HG03558 (cell line): ENCODE measurements at regions not wholly inside any gene's neighbourhood (a gene's known extent, or its start where the extent isn't known, plus 50 kb on each side); places are given as distances from the start of the nearest gene placed in this dataset.
"Not testable (repeated sequence)": the region's sequence is repeated elsewhere in the genome, so short reads cannot be mapped to it uniquely, and the experiment has no call there.

Source experiments
- ATAC-seq: cut with Tn5 transposase; IDR thresholded peaks from one replicate; pipeline ENCODE4 v1.9.1; 2021; ENCODE audit warnings: moderate number of reproducible peaks; ENCODE audit not compliant: unreplicated experiment; ENCODE audit errors: extremely low read depth

- ATAC-seq = no peak
Measured at GRCh38 chr3:24683090-24683489, 188.4 kb upstream of the THRB start.

DNA sequence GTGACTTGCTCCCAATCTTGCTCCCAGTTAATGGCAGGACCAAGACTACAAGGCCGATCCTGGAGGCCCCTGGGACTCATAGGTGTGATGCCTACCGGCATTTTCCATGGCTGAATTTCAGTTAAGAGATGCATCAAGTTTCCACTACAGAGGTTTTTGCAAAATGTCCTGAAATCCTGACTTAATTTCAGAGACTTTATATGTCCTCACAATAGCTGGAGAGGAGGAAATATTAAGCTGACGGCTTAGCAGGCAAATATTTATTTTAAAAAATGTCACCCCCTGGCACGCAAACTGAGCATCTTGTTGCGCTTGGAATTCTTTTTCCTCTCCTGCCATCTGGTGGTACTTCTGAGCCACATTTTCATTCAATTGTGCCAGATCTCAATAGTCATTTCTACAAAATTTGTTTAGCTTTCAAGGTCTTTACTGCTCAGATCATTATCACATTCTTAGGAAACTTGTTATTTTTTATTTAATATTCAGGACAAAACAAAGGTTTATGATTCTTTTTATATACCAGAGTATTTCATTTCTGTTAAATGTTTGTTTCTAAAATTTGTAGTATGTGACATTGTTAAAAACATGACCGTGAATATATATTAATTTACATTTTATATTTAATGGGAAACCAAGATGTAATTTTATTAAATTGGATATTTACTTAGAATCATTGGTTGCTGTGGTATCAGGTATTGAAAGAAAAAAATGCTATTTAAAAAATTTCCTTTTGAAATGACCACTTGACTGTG lies 189.2 kb upstream of the THRB start:
- no peak for ATAC-seq

DNA sequence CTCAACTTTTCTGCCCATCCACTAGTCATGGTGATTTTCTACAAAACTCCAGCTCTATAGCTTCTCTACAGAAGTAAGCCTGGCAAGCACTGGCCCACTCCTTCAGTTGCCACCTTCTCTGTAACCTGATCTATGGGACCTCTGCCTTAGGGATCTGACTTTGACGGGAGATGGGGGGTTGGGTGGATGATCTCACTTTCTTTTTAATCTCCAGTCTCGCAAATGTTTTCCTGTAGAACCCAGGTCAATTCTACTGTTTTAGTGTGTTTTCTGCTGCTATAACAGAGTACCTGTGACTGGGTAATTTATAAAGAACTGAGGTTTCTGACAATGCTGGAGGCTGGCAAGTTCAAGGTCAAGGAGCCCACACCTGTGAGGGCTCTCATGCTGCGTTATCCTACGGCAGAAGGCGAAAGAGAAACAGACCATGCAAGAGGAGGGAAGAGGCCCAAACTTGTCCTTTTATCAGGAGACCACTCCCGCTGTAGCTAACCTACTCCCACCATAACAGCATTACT lies 189.9 kb upstream of the THRB start:
- ATAC-seq = no peak

DNA sequence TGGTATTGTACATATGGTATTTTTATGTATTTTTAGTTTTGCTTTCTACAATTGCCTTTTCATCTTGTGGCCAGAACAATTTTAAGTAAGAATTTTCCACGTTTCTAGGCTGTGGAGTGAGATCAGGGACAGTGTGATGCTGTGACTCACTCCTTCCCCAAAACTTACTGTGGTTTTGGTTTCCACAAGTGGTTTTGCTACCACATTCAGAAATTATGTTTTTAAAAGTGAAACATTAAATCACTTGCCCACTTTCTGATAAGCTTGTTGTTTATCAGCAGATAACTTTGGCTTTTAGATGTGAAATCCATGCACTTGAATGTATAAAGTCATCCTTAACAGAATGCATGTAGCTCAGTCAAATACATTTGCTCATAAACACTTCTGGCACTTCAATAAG lies 192.2 kb upstream of the THRB start:
- no peak for ATAC-seq

DNA sequence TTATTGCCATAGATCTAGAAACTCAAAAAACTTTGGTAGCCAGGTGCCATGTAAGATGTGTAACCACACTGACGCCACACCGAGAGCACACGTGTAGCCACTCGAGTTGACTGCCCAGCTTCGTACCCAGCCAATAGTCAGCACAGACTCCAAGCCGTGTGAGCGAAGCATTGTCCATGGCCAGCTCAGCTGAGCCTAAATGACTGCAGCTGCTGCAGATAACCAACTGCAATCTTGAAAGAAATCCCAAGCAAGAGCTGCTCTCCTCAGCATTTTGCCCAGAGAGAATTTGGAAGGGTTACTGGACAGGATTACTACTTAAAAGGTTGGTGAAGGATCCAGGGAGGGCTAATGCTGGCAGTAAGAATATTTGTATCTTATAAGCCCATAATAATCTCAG lies 193.0 kb upstream of the THRB start:
- ATAC-seq = no peak

GRCh38 chr3:24688446-24689148 lies 193.9 kb upstream of the THRB start:
- no peak for ATAC-seq

DNA sequence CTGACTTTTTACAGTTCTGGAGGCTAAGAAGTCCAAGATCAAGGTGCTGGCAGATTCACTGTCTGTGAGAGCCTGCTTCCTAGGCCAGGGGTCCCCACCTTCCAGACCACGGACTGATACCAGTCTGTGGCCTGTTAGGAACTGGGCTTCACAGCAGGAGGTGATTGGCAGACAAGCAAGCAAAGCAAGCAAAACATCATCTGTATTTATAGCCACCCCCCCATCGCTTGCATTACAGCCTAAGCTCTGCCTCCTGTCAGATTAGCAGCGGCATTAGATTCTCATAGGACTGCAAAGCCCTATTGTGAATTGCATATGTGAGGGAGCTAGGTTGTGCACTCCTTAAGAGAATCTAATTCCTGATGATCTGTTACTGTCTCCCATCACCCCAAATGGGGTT lies 194.7 kb upstream of the THRB start:
- ATAC-seq = no peak

DNA sequence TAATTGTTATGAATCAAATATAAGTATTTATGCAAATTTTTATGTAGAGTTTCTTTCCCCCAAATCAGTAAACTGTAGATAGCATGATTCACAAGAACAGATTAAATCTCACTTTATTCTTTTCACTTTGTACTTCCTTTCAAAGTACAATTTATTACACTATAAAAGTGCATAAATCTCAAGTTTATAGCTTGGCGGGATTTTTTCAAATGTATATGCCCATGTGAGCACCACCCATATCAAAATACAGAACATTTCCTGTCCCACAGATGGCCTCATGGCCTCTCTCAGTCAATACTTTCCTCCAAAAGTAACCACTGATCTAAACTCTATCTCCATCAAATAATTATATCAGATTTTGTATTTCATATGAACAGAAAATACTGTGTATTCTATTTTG lies 196.1 kb upstream of the THRB start:
- no peak for ATAC-seq

GRCh38 chr3:24699078-24699477 lies 204.4 kb upstream of the THRB start:
- ATAC-seq = not testable (repeated sequence)

DNA sequence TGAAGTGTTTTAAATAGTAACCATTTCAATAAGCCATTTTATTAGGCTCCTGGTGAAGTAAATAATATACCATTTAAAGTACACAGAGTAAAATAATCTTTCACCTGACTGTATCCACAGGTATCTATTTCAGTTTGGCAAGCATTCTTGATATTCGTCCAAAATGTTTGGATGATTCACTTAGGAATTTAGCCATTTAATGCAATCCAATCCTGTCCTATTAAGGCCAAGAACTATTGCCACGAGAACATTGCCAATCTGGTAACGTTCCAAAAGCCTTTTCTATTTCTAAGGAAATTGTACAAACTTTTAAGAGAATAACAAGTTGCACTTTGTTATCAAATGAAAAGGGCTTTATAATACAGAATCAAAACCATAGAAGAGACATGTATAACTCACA lies 209.8 kb upstream of the THRB start:
- no peak for ATAC-seq

DNA sequence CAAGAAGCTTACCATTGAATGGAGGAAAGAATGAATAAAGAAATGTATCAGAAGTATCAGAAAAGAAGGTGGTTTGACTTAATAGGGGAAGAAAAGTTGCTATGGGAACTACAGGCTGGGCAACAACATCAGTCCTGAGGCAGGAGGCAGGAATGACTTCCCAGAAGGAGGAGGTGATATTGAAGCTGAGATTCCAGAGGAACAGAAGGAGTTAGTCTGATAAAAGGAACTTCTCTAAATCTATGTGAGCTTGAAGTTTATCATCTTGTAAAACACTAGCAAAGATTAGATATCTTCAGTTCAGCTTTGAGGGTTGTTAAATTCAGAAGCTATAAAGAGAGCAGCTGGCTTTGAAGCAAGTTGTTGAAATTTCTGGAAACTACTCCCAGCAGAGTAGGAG lies 213.3 kb upstream of the THRB start:
- no peak for ATAC-seq

GRCh38 chr3:24709956-24710355 lies 215.3 kb upstream of the THRB start:
- ATAC-seq = no peak

DNA sequence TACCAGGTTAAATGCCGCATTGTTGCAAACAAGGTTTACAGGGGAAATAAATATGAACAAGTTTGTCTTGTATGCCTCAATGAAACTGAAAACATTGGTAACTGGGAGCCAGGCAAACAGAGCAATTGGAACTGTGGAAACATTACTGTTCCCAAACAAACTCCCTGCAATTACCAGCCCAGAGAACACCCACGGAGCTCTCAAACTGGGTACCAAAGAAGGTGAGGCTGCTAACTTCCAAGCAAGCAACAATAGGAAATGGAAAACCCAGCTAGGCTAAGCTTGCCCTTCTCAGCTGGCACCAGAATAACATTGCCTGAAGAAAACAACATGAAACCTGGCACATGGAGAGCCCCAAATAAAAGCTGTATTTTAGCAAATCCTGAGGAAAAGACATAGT lies 218.9 kb upstream of the THRB start:
- ATAC-seq = no peak

GRCh38 chr3:24714436-24714835 lies 219.8 kb upstream of the THRB start:
- ATAC-seq = no peak

DNA sequence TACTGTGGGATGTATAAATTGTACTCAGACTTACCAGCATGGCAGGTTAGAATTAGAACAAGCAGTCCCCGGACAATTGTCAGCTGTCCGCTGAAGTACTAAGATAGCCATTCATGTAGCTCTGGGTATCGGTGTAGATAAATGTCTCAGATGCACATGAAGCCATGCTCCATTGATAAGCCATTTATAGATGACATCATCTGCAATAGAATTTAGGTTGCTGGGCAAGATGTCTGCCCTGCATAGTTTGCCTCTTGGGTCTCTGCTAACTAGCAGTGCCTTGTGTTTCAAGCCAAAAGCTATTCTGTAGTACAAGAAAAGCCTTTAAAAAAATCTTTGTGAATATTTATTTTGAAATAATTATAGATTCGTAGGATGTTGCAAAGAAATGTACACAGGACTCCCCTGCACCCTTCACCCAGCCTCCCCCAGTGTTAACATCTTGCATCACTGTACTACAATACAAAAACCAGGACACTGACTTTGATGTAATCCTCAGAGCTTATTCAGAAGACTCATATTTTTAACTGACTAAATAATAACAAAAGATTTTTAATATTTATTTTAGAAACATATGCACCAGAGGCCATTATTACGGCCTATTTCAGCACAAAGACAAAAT lies 220.6 kb upstream of the THRB start:
- ATAC-seq = no peak

- no peak for ATAC-seq
Measured at GRCh38 chr3:24722087-24722486, 227.4 kb upstream of the THRB start.

DNA sequence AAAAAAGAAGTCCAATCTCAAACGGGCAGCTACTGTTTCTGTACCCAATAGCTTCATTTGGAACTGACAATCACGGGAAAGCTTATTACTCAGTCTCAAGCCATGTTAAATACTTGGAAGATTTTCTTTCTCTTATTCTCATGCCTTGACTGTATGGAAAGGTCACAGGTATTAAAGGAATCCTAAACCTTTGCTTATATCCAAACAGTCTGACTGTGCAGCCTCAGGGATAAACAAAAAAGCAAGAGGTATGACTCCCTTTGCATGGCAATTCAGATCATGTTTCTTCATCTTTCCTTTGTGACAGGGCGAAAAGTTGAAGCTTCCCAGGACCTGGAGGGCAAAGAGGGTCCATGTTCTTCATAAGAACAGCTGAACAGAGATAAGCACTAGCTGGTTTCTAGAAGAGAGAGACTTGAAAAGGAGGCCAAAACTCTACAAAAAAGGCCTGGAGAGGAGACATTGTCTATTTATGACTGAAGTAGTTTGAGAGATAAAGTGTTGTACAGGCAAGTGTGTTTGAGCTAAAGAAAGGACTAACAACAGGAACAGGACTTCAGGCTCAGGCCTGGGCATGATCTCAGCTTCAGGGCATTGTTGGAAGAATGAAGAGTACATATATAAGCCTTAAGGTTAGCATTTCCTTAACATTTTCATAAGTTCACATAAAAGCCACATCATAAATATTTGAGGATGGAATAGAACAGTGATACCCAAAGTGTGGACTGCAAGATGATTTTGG lies 231.0 kb upstream of the THRB start:
- no peak for ATAC-seq

DNA sequence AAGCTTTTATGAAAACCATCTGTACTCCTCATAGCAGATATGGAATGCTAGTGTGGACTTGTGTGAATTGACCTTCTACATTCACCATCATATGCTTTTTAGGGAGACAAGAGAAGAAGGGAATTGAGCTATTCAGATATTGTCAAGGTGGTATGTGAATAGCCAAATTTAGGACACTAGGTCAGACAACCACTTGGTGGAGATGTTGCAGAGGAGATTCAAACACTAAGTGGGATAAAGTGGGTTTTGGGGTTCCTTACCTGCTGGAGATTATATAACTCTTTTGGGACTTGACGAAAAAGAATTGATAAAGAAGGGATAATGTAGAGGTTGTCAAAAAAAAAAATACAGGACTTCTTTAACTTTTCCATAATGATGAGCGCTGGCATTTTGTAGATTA lies 231.8 kb upstream of the THRB start:
- ATAC-seq = no peak

DNA sequence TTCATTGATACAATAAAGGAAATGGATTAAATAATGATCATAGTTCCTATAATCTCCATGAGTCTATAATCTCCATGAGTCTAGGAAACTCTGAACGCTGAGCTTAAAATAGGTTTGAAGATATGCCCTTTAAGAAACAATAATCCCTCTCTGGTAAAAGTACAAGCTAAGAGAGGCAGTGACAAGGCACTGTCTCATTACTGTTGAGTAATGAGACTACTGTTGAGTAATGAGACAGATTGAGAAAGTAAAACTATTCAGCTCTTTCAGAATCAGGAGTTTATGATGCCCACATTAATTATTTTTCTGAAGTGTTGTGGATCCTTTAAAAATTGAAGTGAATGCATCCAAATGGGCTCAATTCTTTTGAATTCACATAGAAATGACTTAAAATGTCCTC lies 235.5 kb upstream of the THRB start:
- no peak for ATAC-seq

DNA sequence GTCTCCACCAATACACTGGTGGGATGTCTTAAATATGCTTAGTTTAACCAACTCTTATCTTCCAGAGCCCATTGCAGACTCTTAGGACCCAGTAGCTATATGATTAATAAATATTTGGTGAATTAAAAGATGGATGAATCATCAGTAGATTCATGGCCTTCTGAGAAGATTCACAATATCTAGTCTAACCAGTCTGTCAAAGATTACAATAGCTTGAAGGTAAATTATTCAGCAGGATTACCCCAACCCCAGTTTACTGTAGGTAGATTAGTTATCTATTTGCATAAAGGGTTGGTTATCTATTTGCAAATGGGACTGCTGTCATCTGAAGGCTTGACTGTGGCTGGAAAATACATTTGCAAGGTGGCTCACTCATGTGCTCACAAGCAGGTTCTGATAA lies 239.4 kb upstream of the THRB start:
- ATAC-seq = no peak

- ATAC-seq = no peak
Measured at GRCh38 chr3:24736701-24737100, 242.1 kb upstream of the THRB start.
